ENCODE measurements at regions not wholly inside any gene's neighbourhood (a gene's known extent, or its start where the extent isn't known, plus 50 kb on each side); places are given as distances from the start of the nearest gene placed in this dataset.

- no peaks in the 10 kb centered on the region for H3K36me3 Mint-ChIP-seq (ENCODE audit: low read depth, unreplicated experiment)
- no peak overlapping the region for H3K4me3 Mint-ChIP-seq (ENCODE audit: unreplicated experiment)
- H3K27me3 Mint-ChIP-seq (ENCODE audit: unreplicated experiment): peaks cover 26% of the 10 kb centered on the region
- peaks cover 4% of the 10 kb centered on the region for H3K4me1 Mint-ChIP-seq (ENCODE audit: unreplicated experiment)
- no peak for TF ChIP-seq CTCF (IDR thresholded peaks at IDR 0.05; ENCODE audit: unreplicated experiment)
- DNase-seq (ENCODE audit: low spot score): no peak
- no peak overlapping the region for H3K27ac Mint-ChIP-seq (ENCODE audit: unreplicated experiment)
- no peaks in the 10 kb centered on the region for H3K9me3 Mint-ChIP-seq (ENCODE audit: unreplicated experiment)
These were observed 100.5 kb downstream of the INHBB start for GRCh38 chr2:120446236-120447126.

GRCh38 chr2:120447127-120447785 is 101.3 kb downstream of the INHBB start:
- H3K4me1 Mint-ChIP-seq (ENCODE audit: unreplicated experiment): peaks cover 4% of the 10 kb centered on the region
- TF ChIP-seq CTCF (IDR thresholded peaks at IDR 0.05; ENCODE audit: unreplicated experiment): no peak
- no peak overlapping the region for H3K27ac Mint-ChIP-seq (ENCODE audit: unreplicated experiment)
- no peaks in the 10 kb centered on the region for H3K9me3 Mint-ChIP-seq (ENCODE audit: unreplicated experiment)
- no peak overlapping the region for H3K4me3 Mint-ChIP-seq (ENCODE audit: unreplicated experiment)
- no peaks in the 10 kb centered on the region for H3K36me3 Mint-ChIP-seq (ENCODE audit: low read depth, unreplicated experiment)
- peaks cover 29% of the 10 kb centered on the region for H3K27me3 Mint-ChIP-seq (ENCODE audit: unreplicated experiment)
- DNase-seq (ENCODE audit: low spot score): no peak

DNA sequence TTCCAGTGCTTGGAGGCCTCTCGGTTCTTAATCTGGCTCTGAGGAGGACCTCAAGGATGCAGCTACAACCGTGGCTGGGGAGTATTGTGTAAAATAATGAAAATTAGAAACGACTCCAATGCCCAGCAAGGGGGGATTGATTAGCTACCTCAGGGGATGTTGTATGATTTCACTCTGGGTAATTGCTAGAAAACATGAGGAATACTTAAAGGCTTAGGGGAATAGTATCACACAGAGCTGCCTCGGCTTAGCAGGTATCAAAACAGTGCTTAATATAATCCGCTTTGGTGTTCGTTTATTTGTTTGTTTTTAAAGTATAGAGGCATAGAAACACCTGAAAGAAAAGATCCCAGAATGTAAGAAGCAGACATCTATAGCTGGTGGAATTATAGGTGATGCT is 102.5 kb downstream of the INHBB start:
- Mint-ChIP-seq H3K27me3 (ENCODE audit: unreplicated experiment) (peaks cover 28% of the 10 kb centered on the region), H3K9me3 (ENCODE audit: unreplicated experiment) (no peaks in the 10 kb centered on the region), H3K4me3 (ENCODE audit: unreplicated experiment) (no peak overlapping the region), H3K27ac (ENCODE audit: unreplicated experiment) (no peak overlapping the region), H3K36me3 (ENCODE audit: low read depth, unreplicated experiment) (no peaks in the 10 kb centered on the region), H3K4me1 (ENCODE audit: unreplicated experiment) (peaks cover 3% of the 10 kb centered on the region)
- TF ChIP-seq CTCF (IDR thresholded peaks at IDR 0.05; ENCODE audit: unreplicated experiment): no peak
- DNase-seq (ENCODE audit: low spot score): no peak

DNA sequence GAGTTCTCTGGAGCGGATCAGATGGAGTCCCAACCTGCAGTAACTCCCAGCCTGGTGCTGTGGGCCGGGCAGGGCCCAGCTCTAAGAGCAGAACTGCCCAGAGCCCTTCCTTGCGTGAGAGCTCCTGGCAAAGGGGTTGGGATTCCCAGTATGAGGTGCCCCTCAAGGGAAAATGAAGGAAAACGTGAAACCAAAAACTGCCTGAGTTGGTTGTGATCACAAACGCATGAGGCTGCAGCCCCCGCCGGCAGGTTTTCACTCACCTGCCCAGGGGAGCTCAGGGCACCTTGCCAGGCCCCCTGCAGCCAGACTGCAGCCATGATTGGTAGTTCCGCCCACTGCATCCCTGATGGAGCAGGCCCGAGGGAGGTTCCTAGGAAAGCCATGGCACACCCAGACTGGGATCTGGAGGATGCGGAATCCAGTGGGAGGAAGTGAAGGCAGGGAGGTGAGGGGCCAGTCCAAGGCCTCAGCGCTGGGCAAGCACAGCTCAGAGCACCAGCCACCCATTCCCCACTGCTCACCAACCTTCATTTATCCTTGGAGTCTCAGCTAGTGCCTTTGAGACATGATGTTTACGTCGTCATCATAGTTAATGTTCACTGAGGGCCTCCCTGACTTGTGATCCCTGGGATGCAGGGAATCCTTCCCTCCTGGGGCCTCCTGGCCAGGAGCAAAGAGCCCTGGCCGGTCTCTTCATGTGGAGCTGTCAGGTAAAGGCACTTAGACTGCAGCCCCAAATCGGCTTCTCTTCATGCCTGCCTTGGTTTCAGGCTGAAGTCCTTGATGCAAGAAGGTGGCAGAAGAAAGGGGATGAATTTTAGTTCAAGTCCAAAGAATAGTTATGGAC is 103.2 kb downstream of the INHBB start:
- Mint-ChIP-seq H3K27ac (ENCODE audit: unreplicated experiment) (no peak overlapping the region), H3K36me3 (ENCODE audit: low read depth, unreplicated experiment) (no peaks in the 10 kb centered on the region), H3K4me1 (ENCODE audit: unreplicated experiment) (no peaks in the 10 kb centered on the region), H3K4me3 (ENCODE audit: unreplicated experiment) (no peak overlapping the region), H3K27me3 (ENCODE audit: unreplicated experiment) (peaks cover 23% of the 10 kb centered on the region), H3K9me3 (ENCODE audit: unreplicated experiment) (no peaks in the 10 kb centered on the region)
- no peak for TF ChIP-seq CTCF (IDR thresholded peaks at IDR 0.05; ENCODE audit: unreplicated experiment)
- DNase-seq (ENCODE audit: low spot score): no peak

Data from endothelial cell (in vitro differentiated cells).